UCSD-AML1 (cell line): ENCODE measurements at regions not wholly inside any gene's neighbourhood (a gene's known extent, or its start where the extent isn't known, plus 50 kb on each side); places are given as distances from the start of the nearest gene placed in this dataset.
"Not testable (repeated sequence)": the region's sequence is repeated elsewhere in the genome, so short reads cannot be mapped to it uniquely, and the experiment has no call there.

Experiments
- DNase-seq: peaks from one replicate; lab custom pipeline; 2025; ENCODE audit not compliant: unreplicated experiment; lab: John Stamatoyannopoulos, UW

DNA sequence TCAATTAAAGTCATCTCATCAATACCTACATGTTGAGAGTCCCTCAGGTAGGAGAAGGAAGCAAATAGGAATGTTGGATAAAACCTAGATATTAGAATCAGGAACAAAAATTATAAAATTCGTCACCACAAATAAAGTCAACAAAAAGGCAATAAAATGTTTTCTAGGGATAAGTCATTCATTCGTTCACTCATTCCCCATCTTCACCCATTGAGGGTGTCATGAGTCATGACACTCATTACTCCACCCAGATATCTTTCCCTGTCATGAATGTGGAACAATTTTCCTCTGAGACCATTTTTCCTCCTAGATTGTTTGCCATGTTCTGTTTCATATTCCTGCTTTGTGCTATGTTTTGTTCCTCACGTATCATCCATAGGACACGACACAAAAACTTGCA is 50.9 kb upstream of the OLIG3 start:
- no peak for DNase-seq

DNA sequence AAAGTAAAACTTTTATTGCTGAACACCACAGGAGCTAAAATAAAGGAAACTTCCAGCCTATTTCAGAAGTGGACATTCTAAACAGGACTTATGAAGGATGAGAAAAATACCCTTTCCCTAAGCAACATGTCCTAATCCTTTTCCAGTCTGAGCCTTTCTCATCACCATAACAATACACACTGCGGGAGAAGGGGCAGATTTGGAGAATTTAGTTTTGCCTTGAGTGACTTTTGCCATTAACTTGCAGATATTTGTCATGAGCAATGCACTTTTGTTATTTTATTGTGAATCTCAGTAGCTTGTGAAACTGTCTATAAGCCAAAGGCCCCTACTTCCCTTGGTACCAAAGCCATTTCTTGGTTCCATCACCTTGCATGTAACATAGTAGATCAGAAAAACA is 53.0 kb upstream of the OLIG3 start:
- no peak for DNase-seq

DNA sequence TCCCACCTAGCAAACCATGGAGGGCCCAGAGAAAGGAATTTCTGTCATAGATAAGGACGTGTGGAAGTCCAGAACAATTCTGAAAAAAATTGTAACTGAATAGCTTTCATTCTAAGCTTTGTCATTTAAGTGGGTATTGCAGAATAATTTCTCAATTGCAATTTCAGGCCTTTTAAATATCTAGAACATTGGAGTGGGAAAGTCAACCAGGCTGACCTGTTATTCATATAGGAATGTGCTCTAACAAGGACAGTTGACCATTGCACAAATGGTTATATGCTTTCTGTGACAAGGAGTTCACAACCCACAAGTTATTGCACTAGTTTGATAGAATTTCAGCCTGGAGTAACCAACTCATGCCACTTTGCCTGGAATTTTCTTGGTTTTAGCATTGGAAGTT is 53.4 kb upstream of the OLIG3 start:
- no peak for DNase-seq

DNA sequence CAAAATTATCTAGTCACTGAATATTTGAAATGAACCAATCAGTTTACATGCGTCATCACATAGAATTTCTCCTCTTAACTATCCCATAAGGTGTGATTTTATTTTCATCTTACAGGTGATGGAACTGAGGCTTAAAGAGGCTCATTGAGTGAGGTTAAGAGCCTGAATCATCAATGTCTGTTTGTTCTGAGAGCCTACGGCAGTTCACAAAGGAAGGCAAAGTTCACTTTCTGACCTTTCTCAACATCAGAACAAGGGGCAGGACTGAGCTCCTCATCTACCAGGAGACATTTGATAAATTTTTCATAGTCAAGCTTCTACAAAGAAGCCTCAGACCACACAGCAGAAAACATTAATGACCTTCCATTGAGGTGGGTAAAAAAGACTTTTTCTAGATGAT is 54.9 kb upstream of the OLIG3 start:
- DNase-seq = no peak

- DNase-seq = no peak
These were observed 56.3 kb upstream of the OLIG3 start for GRCh38 chr6:137550535-137550934.

- no peak for DNase-seq
These were observed 58.0 kb upstream of the OLIG3 start for GRCh38 chr6:137552146-137552545.

- no peak for DNase-seq
These were observed 58.6 kb upstream of the OLIG3 start for GRCh38 chr6:137552809-137553208.

GRCh38 chr6:137559521-137560183 is 65.5 kb upstream of the OLIG3 start:
- DNase-seq = not testable (repeated sequence)

DNA sequence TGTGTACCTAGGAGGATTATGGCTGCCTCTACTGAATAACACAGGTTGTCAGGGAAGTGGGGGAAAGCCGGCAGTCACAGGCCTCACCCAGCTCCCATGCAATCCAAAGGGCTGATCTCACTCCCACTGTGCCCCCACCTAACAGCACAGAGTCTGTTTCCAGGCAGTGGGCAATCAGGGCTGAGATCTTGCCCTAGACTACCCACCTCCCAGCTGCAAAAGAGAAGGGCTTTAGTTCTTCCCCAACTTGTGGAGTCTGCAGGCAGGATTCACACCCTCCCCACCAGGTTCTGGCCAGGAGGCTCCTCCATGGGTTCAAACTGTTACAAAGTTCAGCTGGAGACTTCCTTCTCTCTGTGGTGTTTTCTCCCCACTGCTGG is 66.0 kb upstream of the OLIG3 start:
- DNase-seq = no peak

DNA sequence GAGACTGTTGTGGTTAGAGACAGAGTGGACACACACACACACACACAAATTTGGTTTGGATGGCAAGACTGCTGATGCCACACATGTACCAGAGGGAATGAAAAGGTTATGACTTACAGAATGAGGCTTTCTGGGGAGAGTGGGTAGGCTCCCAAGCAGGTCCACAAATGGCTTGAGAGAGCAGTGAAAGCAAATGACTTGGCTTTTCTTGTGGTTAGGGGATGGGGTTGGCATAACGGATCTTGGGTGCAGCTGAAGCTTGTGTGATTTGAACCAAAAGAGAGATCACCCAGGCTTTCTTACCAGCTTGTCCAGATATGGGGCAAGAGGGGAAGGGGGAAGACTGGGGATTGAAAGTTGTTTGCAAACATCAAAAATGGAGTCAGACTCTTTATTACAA is 73.9 kb upstream of the OLIG3 start:
- DNase-seq = no peak

GRCh38 chr6:137570393-137570792 is 76.2 kb upstream of the OLIG3 start:
- no peak for DNase-seq

- peak; percentile 14 for DNase-seq
These were observed 77.7 kb upstream of the OLIG3 start for GRCh38 chr6:137571854-137572253.

DNA sequence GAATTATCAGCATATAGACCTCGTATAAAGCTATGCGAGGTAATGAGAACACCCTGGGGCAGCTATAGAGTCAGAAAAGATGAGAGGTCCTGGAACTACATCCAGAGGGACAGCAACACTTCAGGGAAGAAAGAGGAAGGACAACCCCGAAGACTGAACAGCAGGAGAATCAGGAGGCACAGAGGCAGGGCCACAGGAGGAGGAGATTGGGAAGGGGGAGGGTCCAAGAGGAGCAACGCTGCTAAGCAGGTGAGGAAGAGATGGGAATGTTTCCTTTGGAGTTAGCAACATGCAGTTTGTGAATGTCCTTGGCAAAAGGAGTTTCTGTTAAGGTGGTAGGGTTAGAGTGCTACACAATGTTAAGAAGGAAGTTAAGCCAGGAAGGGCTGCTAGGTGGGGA is 79.5 kb upstream of the OLIG3 start:
- DNase-seq = no peak

DNA sequence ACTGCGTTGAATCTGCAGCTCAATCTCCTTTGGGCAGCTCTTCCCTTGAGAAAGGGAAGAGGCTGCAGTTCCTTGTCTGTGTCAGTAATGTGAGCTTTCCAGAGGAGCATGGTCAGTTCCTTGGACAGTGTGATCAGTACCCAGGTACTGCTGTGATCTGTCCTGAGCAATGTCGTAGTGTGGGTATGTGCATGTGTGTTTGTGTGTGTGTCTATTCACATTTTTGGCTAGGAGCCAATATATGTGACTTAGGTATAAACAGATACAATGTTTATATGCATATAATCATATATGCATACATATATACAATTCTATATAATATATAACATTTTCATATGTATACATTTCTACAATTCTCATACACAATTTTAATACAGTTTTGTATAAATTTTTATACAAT is 85.4 kb upstream of the OLIG3 start:
- DNase-seq = no peak

DNA sequence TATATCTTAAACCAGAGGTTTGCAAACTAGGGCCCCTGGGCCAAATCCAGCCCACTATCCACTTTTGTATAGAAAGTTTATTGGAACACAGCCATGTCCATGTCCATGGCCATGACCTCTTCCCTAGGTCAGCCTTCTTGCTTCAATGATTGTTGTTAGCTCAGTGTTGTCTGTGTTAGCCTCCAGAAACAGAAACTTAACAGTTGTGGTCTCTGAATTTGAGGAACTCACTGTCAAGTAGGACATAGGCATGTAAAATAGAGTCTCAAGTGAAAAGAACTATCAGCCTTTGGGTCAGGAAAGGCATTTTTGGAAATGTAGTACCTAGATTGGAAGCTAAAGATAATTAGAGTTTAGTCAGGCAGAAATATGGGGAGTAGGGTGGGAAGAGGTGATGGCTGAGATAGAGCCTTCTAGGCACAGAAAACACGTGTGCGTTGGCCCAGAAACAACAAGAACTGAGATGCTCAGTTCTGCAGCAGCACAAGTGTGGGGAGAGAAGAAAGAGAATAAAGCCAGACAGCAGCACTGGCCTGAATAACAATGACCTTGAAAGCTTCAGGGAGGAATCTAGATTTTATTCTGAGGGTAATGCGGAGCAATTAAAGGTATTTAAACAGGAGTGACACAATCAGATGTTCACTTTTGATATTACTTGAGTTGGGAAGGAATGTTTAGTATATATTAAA is 87.0 kb upstream of the OLIG3 start:
- no peak for DNase-seq

DNA sequence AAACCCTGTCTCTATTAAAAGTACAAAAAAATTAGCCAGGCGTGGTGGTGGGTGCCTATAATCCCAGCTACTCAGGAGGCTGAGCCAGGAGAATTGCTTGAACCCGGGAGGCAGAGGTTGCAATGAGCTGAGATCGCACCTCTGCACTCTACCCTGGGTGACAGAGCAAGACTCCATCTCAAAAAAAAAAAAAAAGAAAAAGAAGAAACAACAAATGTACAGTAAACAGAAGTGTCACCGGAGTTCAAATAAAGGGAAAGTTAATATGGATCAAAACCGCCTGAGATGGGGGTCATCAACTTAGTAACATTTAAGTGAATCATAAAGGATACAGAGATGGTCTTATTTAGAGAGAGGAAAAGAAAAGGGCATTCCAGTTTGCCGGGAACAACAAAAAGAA is 89.3 kb upstream of the OLIG3 start:
- DNase-seq = not testable (repeated sequence)

DNA sequence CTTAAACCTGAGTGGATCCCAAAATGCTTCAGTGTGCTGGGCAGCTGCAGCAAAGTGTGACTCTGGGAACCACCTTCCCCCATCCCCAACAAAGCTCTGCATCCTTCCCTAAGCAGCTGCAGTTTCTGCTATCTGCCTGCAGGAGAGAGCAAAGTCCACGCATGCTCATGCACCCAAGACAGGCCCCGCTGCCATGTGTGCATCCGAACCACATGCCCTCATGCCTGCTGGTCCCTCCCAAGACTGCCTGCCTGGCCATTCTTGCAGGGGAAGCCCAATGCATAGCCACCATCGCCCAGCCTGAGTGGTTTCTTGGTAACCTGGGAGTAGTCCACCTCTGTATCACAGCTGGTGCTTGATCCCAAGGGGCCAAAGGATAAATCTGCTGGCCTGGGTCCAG is 94.3 kb upstream of the OLIG3 start:
- no peak for DNase-seq

DNA sequence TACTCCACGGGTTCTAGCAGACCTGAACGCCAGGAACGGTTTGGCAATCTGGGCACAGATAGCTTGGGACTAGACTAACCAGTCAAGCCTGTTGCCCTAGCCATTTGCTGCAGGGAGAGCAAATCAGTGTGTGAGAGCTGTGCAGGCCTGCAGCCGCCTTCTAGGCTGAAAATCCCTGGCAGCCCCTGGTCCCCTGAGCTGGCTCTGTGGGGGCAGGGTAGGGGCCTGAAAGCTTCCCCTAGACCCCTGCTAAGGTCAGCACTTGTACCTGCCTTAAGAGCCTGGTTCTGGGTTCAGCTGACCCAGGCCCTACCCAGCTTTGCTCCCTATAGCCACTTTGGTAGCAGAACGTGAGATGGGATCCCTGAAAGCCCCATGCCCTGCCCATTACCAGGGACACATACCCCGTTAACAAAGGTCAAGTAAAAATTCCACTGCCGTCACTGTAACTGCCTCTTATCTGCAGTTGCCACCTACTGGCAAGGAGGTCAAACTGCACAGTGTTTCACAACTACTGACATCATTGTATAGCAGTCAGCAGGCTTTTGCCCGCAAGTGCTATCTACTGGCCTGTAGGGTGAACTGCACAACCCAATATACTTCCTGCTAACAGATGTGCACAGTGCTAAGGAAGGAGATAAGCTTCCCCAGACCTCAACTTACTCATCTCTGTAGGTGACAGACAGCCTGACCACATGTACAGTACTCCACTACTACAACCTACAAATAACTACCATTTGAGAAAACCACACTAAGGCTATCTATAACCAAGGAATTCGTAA is 95.1 kb upstream of the OLIG3 start:
- no peak for DNase-seq

- no peak for DNase-seq
These were observed 96.5 kb upstream of the OLIG3 start for GRCh38 chr6:137590684-137591083.

DNA sequence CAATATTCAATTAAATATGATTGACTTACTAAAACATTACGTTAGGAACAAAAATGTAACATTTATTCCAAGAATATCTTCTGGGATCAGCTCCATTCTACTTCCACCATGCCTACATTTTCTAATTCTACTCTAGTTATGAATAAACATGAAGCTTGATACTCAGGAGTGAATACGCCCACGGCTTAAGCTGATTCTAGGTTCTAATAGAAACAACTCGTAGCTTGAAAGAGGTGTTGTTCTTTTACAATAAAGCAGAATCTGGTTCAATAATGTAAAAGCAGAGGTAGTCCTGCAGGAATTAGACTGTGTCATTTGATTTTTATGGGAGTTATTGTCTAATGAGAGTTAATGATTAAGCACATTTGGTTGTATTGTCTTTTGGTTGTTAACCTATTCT is 107.3 kb upstream of the OLIG3 start:
- no peak for DNase-seq

DNA sequence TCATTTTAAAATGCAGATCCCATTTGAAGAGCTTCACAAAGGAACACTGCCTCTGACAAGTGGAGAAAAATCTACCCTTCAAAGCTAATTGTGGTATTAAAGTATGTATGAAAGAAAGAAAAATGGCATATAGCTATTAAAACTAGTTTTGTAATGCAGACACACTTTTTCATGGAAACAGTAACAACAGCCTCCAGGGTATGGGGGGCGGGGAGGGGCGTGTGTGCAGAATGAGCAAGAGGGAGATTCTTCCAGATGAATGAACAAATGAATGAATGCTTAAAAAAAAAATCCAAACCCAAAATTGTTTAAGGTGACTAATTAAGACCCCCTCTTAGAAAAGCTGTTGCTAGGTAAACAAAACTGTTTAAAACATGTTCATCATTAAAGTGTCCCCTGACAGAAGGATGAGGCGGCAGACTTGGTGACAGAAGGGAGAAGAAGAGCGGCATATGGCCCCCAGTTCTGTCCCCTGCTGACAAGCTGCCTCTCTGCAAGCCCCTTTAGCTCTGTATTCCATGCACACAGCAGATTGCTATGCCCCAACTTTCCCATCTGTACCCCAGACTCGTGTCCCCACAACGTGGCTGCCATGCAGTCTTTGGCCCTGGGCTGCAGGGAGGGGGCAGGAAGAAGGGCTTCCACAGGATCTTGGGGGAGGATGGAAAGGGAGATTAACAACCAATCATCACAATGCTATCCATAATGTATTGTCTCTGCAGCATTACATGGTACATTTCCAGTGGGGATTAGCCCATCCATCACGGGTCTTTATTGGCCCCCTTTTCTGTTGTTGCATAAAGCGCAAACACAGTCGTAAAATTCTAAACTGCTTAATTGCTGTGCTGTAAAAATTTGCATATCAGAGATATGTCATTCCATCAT is 108.4 kb upstream of the OLIG3 start:
- no peak for DNase-seq
